Brain pericyte (primary cell): ENCODE measurements at regions not wholly inside any gene's neighbourhood (a gene's known extent, or its start where the extent isn't known, plus 50 kb on each side); places are given as distances from the start of the nearest gene placed in this dataset.
"Not testable (repeated sequence)": the region's sequence is repeated elsewhere in the genome, so short reads cannot be mapped to it uniquely, and the experiment has no call there.

Experiments used
- DNase-seq: peaks from one replicate; pipeline ENCODE4 v3.0.0-alpha.2; 2012; ENCODE audit warnings: low read depth, low spot score

- no peak for DNase-seq
Observed at GRCh38 chr1:105585791-105586190, 1470.7 kb upstream of the PRMT6 start.

GRCh38 chr1:105591681-105592080, 1464.8 kb upstream of the PRMT6 start:
- no peak for DNase-seq

DNA sequence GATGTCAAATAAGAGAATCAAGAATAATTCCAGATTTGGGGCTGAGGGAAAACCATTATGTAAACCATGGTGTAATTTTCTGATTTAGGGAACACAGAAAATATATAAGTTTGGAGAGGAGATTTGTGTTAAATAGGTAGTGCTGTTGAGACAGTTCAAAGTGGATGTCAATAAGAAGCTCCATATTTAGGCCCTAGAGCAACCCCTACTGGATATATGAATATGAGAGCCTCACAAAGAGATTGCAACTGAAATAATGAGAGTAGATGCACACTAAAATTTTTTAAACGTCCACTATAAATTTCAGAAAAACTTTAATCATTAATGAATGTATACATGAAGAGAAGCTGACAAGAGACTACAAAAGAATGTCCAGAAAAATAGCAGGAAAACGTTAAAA, 1447.8 kb upstream of the PRMT6 start:
- DNase-seq = no peak

DNA sequence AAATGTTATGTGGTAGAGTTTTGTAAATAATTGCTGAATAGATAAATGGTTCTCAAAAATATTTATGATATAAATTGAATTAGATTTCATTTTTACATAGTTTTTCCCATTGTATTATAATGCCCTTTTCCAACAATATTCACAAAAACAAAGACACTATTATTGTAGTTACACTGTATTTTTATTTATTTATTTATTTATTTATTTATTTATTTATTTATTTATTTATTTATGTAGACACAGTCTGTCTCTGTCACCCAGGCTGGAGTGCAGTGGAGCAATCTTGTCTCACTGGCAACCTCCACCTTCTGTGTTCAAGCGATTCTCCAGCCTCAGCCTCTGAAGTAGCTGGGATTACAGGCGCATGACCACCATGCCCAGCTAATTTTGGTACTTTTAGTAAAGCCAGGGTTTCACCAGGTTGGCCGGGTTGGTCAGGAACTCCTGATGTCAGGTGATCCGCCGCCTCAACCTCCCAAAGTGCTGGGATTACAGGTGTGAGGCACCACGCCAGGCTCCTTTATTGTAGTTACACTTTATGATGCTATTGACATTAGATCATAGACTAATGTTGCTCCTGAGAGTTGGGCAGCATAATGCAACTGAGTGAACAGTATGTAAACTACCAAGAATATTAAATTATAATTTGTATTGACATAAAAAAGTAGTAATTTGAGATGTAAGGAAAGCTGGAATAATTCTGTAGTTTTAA, 1430.0 kb upstream of the PRMT6 start:
- DNase-seq = no peak

GRCh38 chr1:105631153-105631744, 1425.2 kb upstream of the PRMT6 start:
- DNase-seq = not testable (repeated sequence)

DNA sequence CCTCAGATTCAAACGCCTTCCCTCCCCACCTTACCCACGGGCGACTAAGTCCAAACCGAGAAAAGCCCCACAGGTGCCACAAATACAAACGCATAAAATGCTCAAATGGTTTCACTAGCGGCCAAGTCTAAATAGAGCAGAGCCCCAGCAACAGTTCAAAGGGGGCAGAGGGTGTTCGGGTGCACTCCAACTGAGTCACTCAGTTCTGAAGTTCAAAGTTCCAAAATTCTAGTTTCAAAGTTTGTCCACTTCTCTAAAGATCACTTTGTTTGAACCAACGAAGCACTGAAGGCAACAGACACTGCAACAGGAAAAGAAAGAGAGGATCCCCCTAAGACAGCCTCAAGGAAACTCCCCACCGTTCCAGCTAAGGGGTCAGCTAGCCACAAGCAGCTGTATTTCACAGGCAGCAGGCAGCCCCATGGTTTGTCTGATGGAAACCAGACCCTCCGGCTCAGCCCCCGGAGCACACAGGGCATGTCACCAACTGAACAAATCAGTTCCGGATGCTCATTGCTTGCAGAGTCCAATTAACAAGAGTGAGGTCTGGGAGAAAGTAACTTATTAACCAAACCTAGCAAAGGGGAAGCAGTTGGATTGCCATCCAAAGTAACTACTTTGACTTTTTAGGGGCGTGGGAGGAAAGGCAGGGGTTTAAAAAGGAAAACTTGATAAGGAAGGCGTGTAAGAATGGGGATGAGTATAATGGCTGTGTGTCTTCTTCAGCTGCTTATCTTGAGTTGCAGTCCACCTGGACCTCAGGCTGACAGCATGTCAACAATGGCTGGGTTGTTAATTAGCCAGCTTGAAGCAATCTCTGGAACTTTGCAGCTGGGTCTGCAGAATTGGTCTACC, 1423.9 kb upstream of the PRMT6 start:
- DNase-seq = no peak

- no peak for DNase-seq
Observed at GRCh38 chr1:105636052-105636451, 1420.4 kb upstream of the PRMT6 start.

DNA sequence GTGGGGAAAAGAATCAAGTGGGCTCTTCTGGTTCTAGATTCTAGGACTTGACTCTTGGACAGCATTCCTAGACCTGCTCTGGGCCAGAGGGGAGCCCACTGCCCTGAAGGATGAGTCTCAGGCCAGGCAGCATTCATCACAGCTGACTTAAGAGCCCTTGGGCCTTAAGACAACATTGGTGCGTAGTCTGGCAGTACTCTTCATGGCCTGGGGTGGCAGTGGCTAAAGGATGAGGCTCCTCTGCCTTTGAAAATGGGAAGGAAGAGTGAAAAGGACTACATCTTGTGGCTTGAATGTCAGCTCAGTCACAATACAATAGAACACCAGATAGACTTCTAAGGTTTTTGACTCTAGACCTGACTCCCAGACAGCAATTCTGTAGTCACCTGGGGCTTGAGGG, 1415.1 kb upstream of the PRMT6 start:
- DNase-seq = no peak

- DNase-seq = no peak
Observed at GRCh38 chr1:105652109-105652508, 1404.4 kb upstream of the PRMT6 start.

DNA sequence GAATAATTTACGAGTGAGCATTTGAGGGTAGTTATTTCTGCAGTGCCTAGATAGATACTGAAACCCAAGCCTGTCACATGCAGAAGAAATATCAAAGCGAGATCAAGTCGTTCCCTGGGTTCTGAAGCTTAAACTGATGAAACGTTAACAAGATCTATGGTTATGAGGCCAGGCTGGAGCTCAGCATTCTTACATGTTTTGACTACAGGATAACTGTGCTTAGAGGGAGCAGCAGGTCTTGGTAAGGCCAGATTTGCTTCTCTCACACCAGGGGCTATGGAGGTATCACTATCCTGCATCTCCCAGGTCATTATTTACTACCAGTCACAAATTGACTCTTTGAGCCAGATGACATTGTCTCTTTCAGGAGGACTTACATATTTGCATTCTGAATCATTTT, 1401.4 kb upstream of the PRMT6 start:
- no peak for DNase-seq

DNA sequence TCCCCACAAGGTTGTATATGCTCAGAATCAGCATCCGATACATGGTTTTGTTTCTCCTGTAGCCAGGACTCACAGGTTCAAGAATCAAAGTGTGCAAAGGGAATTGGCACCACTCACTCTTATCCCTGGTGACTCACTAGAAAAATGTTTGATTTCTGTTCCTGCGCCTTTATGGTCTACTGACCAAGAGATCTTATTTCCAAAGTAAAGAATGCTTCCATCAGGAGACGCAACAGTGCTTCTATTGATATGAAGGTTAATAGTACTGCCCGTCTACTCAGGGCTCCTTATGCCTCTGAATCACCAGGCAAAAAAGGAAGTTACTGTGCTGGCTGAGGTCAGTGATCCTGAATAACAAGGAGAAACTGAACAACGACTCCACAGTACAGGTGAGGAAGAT, 1392.0 kb upstream of the PRMT6 start:
- DNase-seq = no peak

DNA sequence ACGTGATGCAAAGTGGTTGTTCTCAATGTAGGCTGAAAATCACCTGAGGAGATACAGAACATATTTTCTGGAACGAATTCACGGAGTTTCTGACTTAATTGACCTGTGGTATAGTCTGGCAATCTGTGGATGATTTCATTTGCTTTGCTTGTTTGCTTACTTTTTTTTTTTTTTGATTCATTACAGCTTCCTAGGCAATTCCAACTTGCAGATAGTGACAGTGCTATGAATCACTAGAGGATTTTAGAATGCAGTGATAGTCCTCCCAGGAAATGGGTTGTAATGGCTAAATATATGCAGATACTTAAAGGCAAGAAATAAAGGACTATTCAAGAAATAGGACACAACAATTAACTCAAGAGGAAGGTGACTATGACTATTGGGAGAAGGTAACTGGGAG, 1378.1 kb upstream of the PRMT6 start:
- DNase-seq = no peak

- DNase-seq = no peak
Observed at GRCh38 chr1:105684714-105685113, 1371.8 kb upstream of the PRMT6 start.

DNA sequence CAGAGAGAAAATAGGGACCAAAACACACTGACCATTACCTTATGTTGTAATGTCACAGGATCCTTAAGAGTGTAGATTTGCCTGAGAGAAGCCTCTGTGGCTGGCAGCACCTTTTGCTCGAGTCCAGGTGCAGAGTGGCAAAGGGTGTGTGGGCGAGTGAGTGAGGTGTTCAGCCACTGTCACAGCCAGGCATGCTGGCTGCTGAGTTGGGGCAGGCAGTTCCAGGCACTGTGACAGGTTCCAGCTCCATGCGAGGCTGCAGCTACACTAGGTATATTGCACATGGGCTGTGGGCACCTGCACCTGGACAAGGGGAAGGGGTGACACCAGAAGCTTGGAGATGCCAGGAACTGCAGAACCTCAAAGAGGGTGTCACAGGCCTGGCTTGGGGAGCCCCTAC, 1370.4 kb upstream of the PRMT6 start:
- no peak for DNase-seq

DNA sequence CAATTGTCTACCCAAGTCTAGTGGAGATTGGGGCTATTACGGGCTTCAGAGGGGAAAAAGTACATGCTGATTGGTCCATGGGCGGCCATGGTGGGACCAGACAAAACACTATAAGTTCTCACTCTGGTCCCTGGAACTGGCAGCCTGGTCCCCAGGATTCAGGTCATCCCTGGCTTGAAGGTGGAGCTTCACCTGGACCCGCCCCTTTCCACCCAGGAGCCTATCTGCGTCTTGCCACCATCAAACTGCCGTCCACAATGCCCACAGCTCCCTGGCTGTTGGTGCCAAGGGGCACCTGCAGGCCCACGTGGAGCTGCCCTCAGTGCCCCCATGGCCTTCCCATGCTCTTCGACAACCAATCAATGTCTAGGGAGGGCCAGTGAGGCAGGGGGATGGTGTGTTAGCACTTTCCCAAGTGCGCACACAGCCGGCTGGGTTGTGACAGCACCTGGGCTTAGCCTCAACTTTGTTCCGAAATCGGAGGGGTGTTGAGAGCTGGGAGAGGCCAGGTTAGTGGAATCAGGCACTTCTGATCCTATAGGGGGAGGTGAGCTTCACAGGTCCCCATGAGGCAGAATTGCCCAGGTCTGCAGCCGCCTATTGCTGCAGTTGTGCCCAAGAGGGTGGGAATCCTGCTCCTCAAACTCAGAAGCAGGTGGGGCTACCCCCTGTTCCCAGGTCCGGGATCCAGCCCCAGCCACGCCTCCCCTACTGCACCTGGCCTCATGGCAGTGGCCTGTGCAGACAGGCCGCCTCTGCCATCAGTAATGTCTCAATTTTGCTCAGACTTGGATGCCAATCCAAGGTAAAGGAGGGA, 1369.4 kb upstream of the PRMT6 start:
- DNase-seq = no peak

DNA sequence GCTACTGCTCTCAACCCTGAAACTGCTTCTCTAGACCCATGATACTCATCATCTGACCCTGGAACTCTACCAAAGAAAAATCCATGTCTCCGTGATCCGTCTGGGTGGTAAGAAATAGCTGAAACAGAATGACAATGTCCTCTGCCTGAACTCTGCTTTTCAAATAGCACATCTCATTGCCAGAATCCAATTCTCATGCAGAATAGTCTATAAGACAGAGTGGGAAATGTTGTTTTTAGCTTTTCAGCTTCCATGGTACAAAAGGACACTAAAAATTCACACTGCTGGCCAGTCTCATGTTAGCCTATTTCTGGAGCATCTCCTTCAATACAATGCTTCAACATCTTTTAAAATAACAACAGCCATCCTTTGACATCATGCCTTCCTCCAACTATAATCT, 1355.8 kb upstream of the PRMT6 start:
- no peak for DNase-seq

DNA sequence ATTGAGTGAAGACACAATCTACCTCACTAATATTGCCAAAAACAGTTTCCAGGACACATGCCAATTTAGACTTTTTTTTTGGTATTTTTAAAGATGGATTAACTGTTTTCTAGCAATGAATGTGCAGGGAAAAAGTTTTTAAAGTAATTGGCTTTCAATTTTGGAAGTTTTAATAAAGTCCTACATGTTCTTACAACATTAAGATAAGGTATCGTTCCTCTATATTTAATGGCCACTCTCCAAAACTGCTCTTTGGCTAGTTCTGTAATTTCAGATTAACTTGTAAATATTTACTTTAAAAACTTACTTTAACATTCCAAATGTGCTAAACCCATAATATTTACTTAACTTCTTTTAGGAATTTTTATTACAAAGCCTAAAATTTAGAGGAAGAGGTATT, 1332.2 kb upstream of the PRMT6 start:
- no peak for DNase-seq

GRCh38 chr1:105730701-105731100, 1325.8 kb upstream of the PRMT6 start:
- DNase-seq = no peak

DNA sequence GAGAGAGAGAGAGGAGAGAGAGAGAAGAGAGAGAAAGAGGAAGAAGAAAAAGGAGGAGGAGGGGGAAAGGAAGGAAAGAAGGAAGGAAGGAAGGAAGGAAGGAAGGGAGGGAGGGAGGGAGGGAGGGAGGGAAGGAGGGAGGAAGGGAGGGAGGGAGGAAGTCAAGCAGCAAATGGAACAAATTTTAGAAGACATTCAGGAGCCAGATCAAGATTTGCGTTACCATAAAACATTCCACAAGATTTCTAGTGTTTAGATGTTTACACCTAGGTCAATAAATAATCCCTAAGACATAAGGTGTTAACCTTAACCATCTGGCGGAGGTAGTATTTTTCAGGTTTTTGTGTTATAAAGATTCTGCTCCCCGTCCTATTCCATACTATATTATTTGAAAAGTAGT, 1320.1 kb upstream of the PRMT6 start:
- no peak for DNase-seq

GRCh38 chr1:105779727-105780126, 1276.7 kb upstream of the PRMT6 start:
- no peak for DNase-seq

DNA sequence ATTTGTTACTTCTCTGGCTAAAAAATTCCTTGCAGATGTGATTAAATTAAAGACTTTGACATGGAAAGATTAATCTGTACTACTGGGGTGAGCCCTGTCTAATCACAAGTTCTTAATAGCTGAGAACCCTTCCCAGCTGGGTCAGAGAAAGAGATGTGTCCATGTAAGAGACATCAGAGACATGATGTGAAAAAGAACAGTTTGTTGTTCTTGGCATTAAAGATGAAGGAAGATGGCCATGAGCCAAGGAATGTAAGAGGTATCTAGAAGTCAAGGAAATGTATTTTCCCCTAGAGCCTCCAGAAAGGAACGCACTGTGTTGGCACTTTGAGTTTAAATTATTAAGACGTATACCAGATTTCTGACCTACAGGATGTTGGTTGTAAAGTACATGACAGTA, 1271.5 kb upstream of the PRMT6 start:
- no peak for DNase-seq
